HG03575 (cell line): ENCODE measurements at regions not wholly inside any gene's neighbourhood (a gene's known extent, or its start where the extent isn't known, plus 50 kb on each side); places are given as distances from the start of the nearest gene placed in this dataset.
"Not testable (repeated sequence)": the region's sequence is repeated elsewhere in the genome, so short reads cannot be mapped to it uniquely, and the experiment has no call there.

Experiments
- ATAC-seq: cut with Tn5 transposase; IDR thresholded peaks from one replicate; pipeline ENCODE4 v1.9.1; 2021; ENCODE audit not compliant: unreplicated experiment, insufficient number of reproducible peaks, low FRiP score; ENCODE audit errors: extremely low read depth

DNA sequence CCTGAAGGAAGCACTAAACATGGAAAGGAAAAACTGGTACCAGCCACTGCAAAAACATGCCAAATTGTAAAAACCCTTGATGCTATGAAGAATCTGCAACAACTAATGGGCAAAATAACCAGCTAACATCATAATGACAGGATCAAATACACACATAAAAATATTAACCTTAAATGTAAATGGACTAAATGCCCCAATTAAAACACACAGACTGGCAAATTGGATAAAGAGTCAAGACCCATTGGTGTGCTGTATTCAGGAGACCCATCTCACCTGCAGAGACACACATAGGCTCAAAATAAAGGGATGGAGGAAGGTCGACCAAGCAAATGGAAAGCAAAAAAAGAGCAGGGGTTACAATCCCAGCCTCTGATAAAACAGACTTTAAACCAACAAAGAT is 87.7 kb upstream of the DNAJC1 start:
- ATAC-seq: not testable (repeated sequence)

DNA sequence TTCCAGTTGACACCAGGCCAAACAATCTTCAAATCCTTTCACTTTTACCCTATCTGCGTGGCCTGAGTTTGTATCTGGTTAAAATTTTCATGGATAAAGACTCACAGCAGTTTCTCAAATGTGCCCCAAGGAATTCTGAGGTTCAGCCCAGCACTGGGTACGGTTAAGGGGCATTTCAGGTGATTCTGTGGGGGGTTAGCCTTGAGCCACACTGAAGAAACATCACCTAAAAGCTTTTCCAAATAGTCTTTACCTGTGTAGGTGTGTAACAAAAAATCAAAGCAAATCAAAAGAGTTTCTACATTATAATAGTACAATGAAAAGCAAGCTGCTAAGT is 83.8 kb upstream of the DNAJC1 start:
- ATAC-seq: no peak

DNA sequence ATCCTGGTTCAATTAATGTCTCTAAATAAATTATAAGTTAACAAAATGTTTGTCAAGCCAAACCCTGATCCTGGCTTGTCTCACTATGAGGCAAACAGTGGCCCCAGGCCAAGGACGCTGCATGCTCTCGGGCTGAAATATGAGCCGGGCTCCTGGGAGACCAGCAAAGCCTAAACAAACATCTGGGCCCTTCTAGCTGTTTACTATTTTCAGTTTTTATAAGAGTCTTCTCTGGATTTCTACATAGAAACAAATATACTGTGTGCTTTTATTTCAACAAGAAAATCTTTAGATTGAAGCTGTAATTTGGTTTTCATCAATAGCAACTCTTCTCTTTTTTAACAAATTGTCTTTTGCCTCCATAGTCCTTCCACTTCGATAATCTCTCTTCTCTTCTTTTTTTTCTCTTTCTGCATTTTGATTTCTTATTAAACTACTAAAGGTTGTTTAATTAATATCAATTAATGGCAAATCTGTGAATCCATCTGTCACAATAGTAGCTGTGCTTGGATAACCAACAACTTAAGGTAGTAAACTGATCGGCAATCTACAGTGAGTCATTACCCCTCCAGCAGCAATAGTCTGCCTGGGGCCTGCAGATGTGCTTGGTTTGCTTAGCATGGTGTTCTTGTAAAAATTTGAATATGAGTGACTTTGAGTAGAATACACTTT is 83.3 kb upstream of the DNAJC1 start:
- no peak for ATAC-seq

DNA sequence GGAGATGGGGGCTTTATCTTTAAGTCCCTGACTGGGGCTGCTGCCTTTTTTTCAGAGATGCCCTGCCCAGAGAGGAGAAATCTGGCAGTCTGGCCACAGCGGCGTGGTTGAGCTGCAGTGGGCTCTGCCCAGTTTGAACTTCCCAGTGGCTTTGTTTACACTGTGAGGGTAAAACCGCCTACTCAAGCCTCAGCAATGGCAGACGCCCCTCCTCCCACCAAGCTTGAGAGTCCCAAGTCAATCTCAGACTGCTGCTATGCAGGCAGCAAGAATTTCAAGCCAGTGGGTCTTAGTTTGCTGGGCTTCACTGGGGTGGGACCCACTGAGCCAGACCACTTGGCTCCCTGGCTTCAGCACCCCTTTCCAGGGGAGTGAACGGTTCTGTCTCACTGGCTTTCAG is 76.4 kb upstream of the DNAJC1 start:
- not testable (repeated sequence) for ATAC-seq

DNA sequence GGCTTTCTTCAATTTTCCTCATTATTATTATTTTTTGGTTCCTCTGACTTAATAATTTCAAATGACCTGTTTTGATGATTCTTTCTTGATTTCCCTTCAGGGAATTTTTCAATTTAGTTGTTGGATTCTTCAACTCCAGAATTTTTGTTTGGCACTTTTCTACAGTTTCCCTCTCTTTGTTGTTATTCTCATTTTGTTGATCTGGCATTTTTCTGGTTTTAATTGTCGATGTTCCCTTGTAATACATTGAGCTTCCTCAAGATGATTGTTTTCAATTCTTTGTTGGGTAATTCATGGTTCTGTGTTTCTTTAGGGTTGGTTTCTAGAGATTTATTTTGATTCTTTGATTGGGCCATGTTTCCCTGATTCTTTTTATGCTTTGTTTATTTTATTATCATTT is 67.8 kb upstream of the DNAJC1 start:
- ATAC-seq: no peak

DNA sequence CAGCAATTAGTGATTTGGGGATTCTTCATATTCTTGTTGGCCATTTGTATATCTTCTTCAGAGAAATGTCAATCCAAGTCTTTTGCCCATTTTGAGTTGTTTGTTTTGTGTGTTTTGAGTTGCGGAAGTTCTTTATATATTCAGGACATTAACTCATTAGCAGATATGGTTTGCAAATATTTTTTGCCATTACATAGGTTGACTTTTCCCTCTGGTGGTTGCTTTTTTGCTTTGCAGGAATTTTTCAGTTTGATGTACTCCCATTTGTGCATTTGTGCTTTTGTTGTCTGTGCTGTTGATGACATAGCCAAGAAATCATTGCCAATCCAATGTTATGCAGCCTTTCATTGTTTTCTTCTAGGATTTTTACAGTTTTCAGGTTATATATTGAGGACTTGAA is 63.6 kb upstream of the DNAJC1 start:
- ATAC-seq: no peak

DNA sequence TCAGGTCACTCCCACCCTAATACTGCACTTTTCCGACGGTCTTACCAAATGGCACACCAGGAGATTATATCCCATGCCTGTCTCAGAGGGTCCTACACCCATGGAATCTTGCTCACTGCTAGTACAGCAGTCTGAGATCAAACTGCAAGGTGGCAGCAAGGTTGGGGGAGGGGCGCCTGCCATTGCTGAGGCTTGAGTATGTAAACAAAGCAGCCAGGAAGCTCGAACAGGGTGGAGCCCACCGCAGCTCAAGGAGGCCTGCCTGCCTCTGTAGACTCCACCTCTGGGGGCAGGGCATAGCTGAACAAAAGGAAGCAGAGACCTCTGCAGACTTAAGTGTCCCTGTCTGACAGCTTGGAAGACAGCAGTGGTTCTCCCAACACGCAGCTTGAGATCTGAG is 57.5 kb upstream of the DNAJC1 start:
- not testable (repeated sequence) for ATAC-seq

DNA sequence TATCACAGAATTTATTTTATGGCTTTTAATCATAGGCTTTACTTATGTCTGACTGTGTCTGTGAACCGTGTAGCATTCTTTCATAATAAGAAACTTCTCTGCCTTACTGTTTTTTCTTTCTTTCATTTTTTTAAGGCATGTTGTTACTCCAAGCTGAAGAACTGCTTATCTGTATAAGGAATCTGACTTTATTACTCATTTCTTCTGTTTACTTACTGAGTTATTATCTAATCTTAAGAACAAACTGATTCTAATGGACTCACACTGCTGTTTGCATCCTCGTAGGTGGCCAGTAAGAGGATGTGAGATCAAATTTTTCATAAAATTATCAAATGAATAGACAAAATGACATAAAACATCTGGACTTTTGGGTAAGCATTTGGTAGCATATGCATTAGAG is 54.7 kb upstream of the DNAJC1 start:
- no peak for ATAC-seq

DNA sequence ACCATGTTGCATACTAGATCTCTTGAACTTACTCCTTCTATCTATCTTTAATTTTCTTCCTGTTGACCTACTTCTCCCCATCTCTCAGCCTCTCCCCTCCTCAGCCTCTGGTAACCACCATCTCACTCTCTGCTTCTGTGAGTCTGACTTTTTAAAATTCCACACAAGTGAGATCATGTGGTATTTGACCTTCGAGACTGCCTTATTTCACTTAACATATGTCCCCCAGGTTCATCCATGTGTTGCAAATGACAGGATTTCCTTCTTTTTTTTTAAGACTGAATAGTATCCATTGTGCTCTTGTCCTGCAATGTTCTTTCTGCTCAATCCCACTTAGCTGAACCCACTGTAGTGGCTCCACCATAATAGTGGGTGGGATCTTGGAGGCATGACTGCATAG is 51.4 kb upstream of the DNAJC1 start:
- no peak for ATAC-seq
